RWPE2 (cell line): ENCODE measurements at regions not wholly inside any gene's neighbourhood (a gene's known extent, or its start where the extent isn't known, plus 50 kb on each side); places are given as distances from the start of the nearest gene placed in this dataset.

ENCODE experiments used
- ATAC-seq: fragments of 200-7000 bp; cut with Tn5 transposase; 3 replicates; pipeline ENCODE4 v1.9.1; 2021; ENCODE audit warnings: low read depth
- DNase-seq: peaks from one replicate; pipeline ENCODE4 v3.0.0-alpha.2; 2020; ENCODE audit warnings: low spot score
- H3K27ac ChIP-seq: fragments of 450-650 bp; 2 replicates; pipeline ENCODE4 v1.5.1; 2017; ENCODE audit warnings: mild to moderate bottlenecking; ENCODE audit not compliant: poor library complexity, severe bottlenecking
- H3K27me3 ChIP-seq: fragments of 250-450 bp; sonication (Bioruptor Pico); 2 replicates; pipeline ENCODE4 v1.5.1; 2021; ENCODE audit warnings: mild to moderate bottlenecking, moderate library complexity; ENCODE audit not compliant: insufficient read depth, poor library complexity, severe bottlenecking
- H3K36me3 ChIP-seq: fragments of 250-450 bp; sonication (Bioruptor Pico); 2 replicates; pipeline ENCODE4 v1.5.1; 2020; ENCODE audit warnings: low read depth, mild to moderate bottlenecking, moderate library complexity
- H3K4me1 ChIP-seq: fragments of 250-450 bp; sonication (Bioruptor Pico); 2 replicates; pipeline ENCODE4 v1.5.1; 2021; ENCODE audit warnings: mild to moderate bottlenecking, moderate library complexity; ENCODE audit not compliant: insufficient read depth, poor library complexity, severe bottlenecking
- H3K4me3 ChIP-seq: fragments of 250-450 bp; sonication (Bioruptor Pico); 2 replicates; pipeline ENCODE4 v1.5.1; 2021; ENCODE audit warnings: mild to moderate bottlenecking, moderate library complexity; ENCODE audit not compliant: severe bottlenecking
- H3K9me3 ChIP-seq: fragments of 250-450 bp; sonication (Bioruptor Pico); 2 replicates; pipeline ENCODE4 v1.5.1; 2021; ENCODE audit warnings: mild to moderate bottlenecking, moderate library complexity; ENCODE audit not compliant: severe bottlenecking
- CTCF ChIP-seq: fragments of 450-650 bp; IDR thresholded peaks from one replicate; pipeline ENCODE4 v1.5.1; 2017; ENCODE audit warnings: mild to moderate bottlenecking, moderate library complexity; ENCODE audit not compliant: poor library complexity, severe bottlenecking

DNA sequence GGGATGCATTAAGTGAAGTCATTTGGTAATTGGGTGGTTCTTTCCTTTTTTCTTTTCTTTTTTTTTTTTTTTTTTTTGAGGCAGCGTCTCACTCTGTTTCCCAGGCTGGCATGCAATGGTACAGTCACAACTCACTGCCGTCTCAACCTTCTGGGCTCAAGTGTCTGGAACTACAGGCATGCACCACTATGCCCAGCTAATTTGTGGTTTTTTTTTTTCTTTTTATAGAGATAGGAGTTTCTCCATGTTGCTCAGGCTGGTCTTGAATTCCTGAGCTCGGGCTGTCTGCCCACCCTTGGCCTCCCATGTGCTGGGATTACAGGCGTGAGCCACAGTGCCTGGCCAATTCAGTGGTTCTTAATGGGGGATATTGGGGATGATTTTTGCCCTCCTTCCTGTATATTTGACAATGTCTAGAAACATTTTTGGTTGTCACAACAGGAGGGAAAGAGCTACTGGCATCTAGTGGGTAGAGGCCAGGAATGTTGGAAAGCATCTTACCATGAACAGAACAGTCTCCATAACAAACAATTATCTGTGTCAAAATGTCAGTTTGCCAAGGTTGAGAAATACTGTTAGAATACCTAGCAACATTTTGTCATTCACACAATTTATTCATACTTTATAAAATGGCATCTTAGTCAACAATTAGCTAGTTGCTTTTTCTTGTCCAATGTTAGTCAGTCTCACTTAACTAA lies 79.4 kb upstream of the CNTN3 start:
- no peak for TF ChIP-seq CTCF
- no peak overlapping the region for H3K27ac ChIP-seq
- H3K27me3 ChIP-seq, result no peaks in the 10 kb centered on the region
- H3K36me3 ChIP-seq, result no peaks in the 10 kb centered on the region
- H3K9me3 ChIP-seq, result no peaks in the 10 kb centered on the region
- no peak for ATAC-seq
- H3K4me1 ChIP-seq, result no peaks in the 10 kb centered on the region
- H3K4me3 ChIP-seq, result no peak overlapping the region
- no peak for DNase-seq

DNA sequence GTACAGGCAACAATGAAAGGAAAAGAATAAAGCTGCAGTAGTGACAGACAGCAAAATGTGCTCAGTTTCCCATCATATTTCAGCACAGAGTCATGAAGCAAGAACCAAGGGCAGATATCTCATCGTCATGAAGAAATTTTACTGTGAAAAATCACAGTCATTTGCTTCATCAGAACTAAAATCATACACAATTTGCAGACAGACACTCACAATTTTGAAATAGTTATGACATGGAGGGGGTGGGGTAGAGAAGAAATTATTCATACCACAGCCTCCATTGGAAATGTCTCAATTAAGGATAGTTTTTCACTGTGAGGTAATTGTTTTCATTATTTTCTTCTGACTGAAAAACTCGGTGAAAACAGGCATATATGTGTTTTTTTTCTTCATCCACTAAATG lies 78.8 kb upstream of the CNTN3 start:
- Histone ChIP-seq H3K4me1 (no peaks in the 10 kb centered on the region), H3K4me3 (no peak overlapping the region), H3K27ac (no peak overlapping the region), H3K27me3 (no peaks in the 10 kb centered on the region), H3K9me3 (no peaks in the 10 kb centered on the region), H3K36me3 (no peaks in the 10 kb centered on the region)
- ATAC-seq, result no peak
- no peak for DNase-seq
- no peak for TF ChIP-seq CTCF

GRCh38 chr3:74691946-74692345 lies 77.5 kb upstream of the CNTN3 start:
- Histone ChIP-seq H3K4me1 (no peaks in the 10 kb centered on the region), H3K36me3 (no peaks in the 10 kb centered on the region), H3K27me3 (no peaks in the 10 kb centered on the region), H3K4me3 (no peak overlapping the region), H3K9me3 (no peaks in the 10 kb centered on the region), H3K27ac (no peak overlapping the region)
- no peak for DNase-seq
- no peak for ATAC-seq
- TF ChIP-seq CTCF, result no peak

DNA sequence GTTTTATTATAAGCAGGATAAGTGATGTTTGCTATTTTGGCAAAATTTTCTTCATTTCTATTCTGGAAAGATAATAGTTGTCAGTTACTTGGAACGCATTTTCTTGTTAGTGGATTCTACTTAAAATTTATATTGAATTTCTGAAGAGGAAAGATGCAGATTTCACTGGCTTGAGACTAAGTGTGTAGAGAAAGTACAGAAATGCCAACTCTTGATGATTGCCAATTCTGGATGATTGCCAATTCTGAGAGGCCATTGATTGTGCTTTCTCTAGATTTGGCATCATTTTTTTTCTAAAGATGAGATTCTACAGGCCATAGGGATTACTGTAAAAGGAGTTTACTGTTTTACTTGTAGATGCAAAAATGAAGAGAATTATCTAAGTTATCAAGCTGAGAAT lies 58.9 kb upstream of the CNTN3 start:
- no peaks in the 10 kb centered on the region for H3K9me3 ChIP-seq
- DNase-seq (no peak), ATAC-seq (no peak)
- no peak for TF ChIP-seq CTCF
- H3K27ac ChIP-seq, result no peak overlapping the region
- H3K36me3 ChIP-seq, result no peaks in the 10 kb centered on the region
- H3K4me3 ChIP-seq, result no peak overlapping the region
- no peaks in the 10 kb centered on the region for H3K4me1 ChIP-seq
- H3K27me3 ChIP-seq, result no peaks in the 10 kb centered on the region

- H3K9me3 ChIP-seq, result no peaks in the 10 kb centered on the region
- no peak overlapping the region for H3K4me3 ChIP-seq
- TF ChIP-seq CTCF, result no peak
- no peak overlapping the region for H3K27ac ChIP-seq
- no peaks in the 10 kb centered on the region for H3K27me3 ChIP-seq
- no peaks in the 10 kb centered on the region for H3K4me1 ChIP-seq
- H3K36me3 ChIP-seq, result no peaks in the 10 kb centered on the region
- DNase-seq (no peak), ATAC-seq (no peak)
Observed at GRCh38 chr3:74664606-74665005, 50.1 kb upstream of the CNTN3 start.
